Left kidney (tissue), 1 donor: ENCODE measurements at regions not wholly inside any gene's neighbourhood (a gene's known extent, or its start where the extent isn't known, plus 50 kb on each side); places are given as distances from the start of the nearest gene placed in this dataset.

Source experiments
- DNase-seq: peaks from one replicate; pipeline ENCODE4 v3.0.0-alpha.2; 2013

DNA sequence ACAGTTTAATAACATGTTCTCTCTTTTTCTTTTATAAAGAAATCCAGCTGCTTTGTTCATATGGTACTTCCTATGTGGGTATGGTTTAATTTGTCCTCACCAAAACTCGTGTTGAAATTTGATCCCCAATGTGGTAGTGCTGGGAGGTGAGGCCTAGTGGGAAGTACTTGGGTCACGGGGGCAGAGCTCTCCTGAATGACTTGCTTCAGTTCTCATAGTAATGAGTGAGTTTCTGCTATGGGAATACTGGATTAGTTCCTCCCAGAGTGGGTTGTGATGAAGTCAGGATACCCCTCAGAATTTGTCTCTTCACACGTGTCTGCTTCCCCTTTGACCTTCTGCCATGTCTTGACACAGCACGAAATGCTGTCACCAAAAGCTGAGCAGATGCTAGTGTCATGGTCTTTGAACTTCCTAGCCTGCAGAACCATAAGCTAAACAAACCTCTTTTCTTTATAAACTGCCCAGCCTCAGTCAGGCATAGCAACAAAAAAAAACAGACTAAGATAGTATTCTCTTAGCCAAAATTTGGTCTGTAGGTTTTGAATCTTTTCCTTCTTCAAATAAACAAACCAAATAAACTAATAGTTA lies 87.8 kb upstream of the HS3ST5 start:
- no peak for DNase-seq

DNA sequence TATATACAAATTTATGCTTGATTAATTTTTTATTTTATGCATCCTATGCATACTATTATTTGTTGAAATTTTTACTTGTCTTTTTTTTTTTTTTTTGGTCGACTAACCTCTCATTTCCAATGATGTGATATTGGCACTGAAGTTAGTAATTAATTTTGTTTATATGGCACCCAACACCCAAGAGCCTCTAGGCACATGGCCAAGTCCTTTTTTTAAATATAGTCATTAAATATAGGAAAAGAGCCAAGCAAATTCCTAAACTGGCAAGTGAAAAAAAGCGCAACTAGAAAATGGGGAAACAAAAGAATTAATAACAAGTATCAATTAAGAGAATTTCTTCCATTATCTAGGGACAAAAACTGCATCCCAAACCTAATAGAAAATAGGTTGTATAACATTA lies 85.5 kb upstream of the HS3ST5 start:
- no peak for DNase-seq

- DNase-seq, result no peak
Measured at GRCh38 chr6:114421199-114421598, 78.4 kb upstream of the HS3ST5 start.

- no peak for DNase-seq
Measured at GRCh38 chr6:114419175-114419574, 76.4 kb upstream of the HS3ST5 start.

GRCh38 chr6:114418304-114418972 lies 75.6 kb upstream of the HS3ST5 start:
- no peak for DNase-seq

GRCh38 chr6:114407426-114408035 lies 64.7 kb upstream of the HS3ST5 start:
- no peak for DNase-seq

DNA sequence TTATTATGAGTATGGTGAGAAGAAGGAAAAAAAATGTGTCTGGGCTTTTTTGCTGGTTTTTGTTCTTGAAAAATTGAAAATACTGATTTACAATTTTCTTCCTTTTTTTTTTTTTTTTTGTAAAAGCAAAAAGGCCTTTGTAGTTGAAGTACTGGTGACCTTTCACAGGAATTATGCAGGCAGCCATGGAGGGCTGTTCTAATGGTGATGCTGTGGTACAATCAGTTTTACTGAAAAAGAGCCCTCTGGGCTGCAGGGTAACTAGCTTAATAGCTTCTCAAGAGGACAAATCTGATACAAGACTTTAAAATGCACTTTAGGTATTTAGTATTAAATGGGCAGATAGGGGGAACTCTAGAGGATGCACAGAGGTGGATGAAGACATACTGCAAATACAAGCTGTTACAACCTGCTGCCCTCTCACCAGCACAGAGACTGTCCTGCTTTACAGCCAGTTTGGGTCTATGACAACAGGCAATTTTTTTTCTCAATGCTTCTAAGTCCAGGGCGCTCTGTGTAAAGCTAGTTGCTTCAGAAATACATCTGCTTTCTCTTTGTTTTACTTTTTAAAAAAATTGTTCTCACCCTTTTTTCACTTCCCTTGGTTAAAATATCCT lies 61.6 kb upstream of the HS3ST5 start:
- no peak for DNase-seq

GRCh38 chr6:114403858-114404257 lies 61.0 kb upstream of the HS3ST5 start:
- DNase-seq, result no peak

- no peak for DNase-seq
Measured at GRCh38 chr6:114398481-114398880, 55.7 kb upstream of the HS3ST5 start.
